ENCODE measurements at regions not wholly inside any gene's neighbourhood (a gene's known extent, or its start where the extent isn't known, plus 50 kb on each side); places are given as distances from the start of the nearest gene placed in this dataset.
"Not testable (repeated sequence)": the region's sequence is repeated elsewhere in the genome, so short reads cannot be mapped to it uniquely, and the experiment has no call there.

DNA sequence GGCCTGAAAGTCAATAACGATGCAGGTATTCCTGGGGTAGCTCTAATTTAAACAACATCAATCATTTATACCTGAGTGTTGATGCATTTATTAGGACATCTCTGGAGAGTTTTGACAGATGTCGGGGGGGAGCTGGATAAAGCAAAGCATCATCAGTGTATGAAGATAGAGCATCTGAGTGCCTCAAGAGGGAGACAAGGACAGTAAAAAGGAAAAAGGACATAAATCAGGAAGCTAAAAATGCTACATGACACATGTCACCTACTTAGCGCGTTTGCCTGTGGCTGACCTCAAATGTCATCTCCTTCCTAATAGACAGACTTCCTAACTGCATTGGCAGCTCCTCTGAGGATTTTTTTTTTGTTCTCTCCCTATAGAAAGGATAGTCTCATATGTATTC, 259.5 kb upstream of the PKP2 start:
- no peak for ATAC-seq (ENCODE audit: low FRiP score)
- no peak for DNase-seq (ENCODE audit: low spot score)
- TF ChIP-seq CTCF (IDR thresholded peaks at IDR 0.05) = no peak

DNA sequence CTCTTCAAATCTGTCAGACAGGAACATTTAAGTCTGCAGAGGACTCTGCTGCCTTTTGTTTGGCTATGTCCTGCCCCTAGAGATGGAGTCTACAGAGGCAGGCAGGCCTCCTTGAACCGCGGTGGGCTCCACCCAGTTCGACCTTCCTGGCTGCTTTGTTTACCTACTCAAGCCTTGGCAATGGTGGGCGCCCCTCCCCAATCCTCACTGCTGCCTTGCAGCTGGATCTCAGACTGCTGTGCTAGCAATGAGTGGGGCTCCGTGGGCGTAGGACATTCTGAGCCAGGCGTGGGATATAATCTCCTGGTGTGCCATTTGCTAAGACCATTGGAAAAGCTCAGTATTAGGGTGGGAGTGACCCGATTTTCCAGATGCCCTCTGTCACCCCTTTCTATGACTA, 250.7 kb upstream of the PKP2 start:
- DNase-seq (ENCODE audit: low spot score); ATAC-seq (ENCODE audit: low FRiP score): not testable (repeated sequence)

DNA sequence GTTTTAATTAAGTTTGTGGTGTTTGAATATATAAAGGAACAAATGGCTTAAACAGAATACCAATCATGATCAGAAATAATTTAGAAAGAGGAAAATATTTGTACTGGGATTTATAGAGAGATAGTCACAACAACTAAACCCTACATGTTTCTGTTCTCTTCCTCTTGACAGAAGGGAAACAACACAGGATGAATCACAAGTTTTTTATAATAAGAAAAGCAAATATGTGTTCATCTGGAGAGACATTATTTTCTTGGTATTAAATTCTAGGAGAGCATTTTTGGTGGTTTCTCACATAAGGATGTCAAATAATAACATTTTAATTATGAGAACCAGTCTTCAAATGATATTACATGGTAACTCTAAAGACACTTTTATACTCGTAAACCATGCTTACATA, 232.9 kb upstream of the PKP2 start:
- no peak for TF ChIP-seq CTCF (IDR thresholded peaks at IDR 0.05)
- ATAC-seq (ENCODE audit: low FRiP score) (no peak), DNase-seq (ENCODE audit: low spot score) (no peak)

DNA sequence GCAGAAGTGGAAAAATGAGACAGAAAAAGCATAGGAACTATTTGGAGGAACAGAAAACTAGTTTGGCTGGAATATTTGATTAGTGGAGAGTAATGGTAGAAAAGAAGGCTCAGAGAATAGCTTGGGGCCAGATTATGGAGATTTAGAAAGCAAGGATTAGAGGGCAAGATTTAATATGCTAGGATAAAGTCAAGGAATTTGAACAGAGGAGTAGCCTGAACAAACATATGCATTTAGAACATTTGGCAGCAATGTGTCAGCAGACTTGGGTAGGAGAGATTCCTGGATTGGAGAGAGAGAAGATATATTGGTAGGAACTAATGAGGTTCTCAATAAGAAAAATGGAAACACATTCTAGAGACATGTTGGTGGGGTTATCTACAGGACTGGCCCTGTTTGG, 229.2 kb upstream of the PKP2 start:
- no peak for DNase-seq (ENCODE audit: low spot score)
- ATAC-seq (ENCODE audit: low FRiP score) = no peak
- TF ChIP-seq CTCF (IDR thresholded peaks at IDR 0.05) = no peak

- no peak for ATAC-seq (ENCODE audit: low FRiP score)
- DNase-seq (ENCODE audit: low spot score) = no peak
- TF ChIP-seq CTCF (IDR thresholded peaks at IDR 0.05) = no peak
Measured at GRCh38 chr12:33116284-33116683, 219.7 kb upstream of the PKP2 start.

DNA sequence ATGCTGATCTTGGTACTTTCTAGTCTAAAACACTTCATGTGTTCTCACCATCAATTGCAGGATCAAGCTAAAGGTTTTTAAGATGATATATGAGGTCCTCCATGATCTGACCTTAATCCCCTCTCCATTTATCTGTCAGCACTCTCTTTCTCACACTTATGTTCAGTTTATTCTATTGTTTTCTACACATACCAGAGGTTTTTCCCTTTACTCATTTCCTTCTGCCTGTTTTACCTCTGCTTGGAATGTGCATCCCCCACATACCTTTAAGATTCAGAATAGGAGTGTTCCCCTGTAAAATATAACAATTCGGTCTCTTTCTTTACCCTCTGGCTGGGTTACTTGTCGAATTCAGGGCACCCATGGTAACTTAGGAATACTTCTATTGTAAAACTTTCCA, 219.1 kb upstream of the PKP2 start:
- ATAC-seq (ENCODE audit: low FRiP score) = no peak
- no peak for TF ChIP-seq CTCF (IDR thresholded peaks at IDR 0.05)
- DNase-seq (ENCODE audit: low spot score) = no peak

DNA sequence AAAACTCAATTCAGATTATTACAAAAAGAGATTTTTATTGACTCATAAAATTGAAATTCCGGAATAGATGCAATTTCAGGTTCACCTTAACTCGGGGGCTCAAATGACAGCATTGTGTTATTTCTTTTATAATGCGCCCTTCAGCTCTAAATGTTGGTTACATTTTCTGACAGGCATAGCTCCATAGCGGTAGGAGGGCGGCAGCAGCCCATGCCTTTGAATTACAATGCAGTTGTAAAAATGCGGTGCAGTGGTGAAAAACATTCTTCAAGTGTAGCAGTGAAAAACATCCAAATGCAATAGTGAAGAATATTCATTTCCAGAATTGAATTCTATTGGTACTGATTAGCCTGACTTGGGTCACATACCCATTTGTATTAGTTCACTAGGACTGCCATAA, 215.3 kb upstream of the PKP2 start:
- no peak for TF ChIP-seq CTCF (IDR thresholded peaks at IDR 0.05)
- ATAC-seq (ENCODE audit: low FRiP score) = no peak

GRCh38 chr12:33107827-33108226, 211.2 kb upstream of the PKP2 start:
- not testable (repeated sequence) for ATAC-seq (ENCODE audit: low FRiP score); DNase-seq (ENCODE audit: low spot score)

More for the DNA sequence above, 215.3 kb upstream of the PKP2 start:
- DNase-seq (ENCODE audit: low spot score) = no peak

All from omental fat pad (tissue), 3 donors.